B cell (primary cell): ENCODE measurements at regions not wholly inside any gene's neighbourhood (a gene's known extent, or its start where the extent isn't known, plus 50 kb on each side); places are given as distances from the start of the nearest gene placed in this dataset.

ENCODE experiments used
- ATAC-seq: fragments of 200-7000 bp; cut with Tn5 transposase; one replicate; pipeline ENCODE4 v1.10.0; 2021; ENCODE audit warnings: low read depth, mild to moderate bottlenecking, moderate number of reproducible peaks, moderate library complexity
- CTCF ChIA-PET: fragments of 350-600 bp; sonication (Branson Sonifier 250); formaldehyde crosslinking; loops from one replicate; lab custom pipeline; 2021; ENCODE audit warnings: antibody characterized with exemption, inconsistent platforms; lab: Charles Lee
- POLR2A ChIA-PET: fragments of 350-600 bp; sonication (Branson Sonifier 250); formaldehyde crosslinking; loops from one replicate; lab custom pipeline; 2021; ENCODE audit warnings: antibody characterized with exemption; lab: Charles Lee
- DNase-seq: peaks from one replicate; pipeline ENCODE4 v3.0.0; 2013
- H2AFZ ChIP-seq: 2 replicates; pipeline ENCODE4 v1.6.1; 2012; ENCODE audit warnings: mild to moderate bottlenecking, low read depth, low read length; ENCODE audit not compliant: insufficient read depth, poor library complexity, severe bottlenecking
- H3K27ac ChIP-seq, 2 donors: 1 replicate in 1 of 2; 2 replicates in 1 of 2; pipeline ENCODE4 v1.5.1; 2012 to 2013; ENCODE audit warnings: low read length in 2 of 2, mild to moderate bottlenecking in 2 of 2, moderate library complexity in 1 of 2
- H3K27me3 ChIP-seq, 4 experiments: fragments of 200-600 bp in 1 of 4; sonication (generic) in 1 of 4; replicated peaks in 1 of 4; 1 replicate in 2 of 4; 2 replicates in 2 of 4; pipeline versions ENCODE4 v1.6.1 to v1.7.0; 2013 to 2016; ENCODE audit warnings: low read length in 3 of 4, mild to moderate bottlenecking in 2 of 4, mixed read lengths in 1 of 4, moderate library complexity in 1 of 4; ENCODE audit not compliant: insufficient read depth in 4 of 4, control insufficient read depth in 3 of 4; ENCODE audit errors: control extremely low read depth in 1 of 4
- H3K36me3 ChIP-seq, 2 experiments: replicated peaks in 1 of 2; 1 replicate in 1 of 2; 2 replicates in 1 of 2; pipeline versions ENCODE4 v1.6.1 to v1.7.1; 2013; ENCODE audit warnings: low read length in 1 of 2; ENCODE audit not compliant: insufficient read depth in 2 of 2, control insufficient read depth in 1 of 2; ENCODE audit errors: control extremely low read depth in 1 of 2, extremely low read depth in 1 of 2
- H3K4me1 ChIP-seq, 2 donors: fragments of 200-600 bp in 1 of 2; sonication (generic) in 1 of 2; 1 replicate in 1 of 2; 2 replicates in 1 of 2; pipeline versions ENCODE4 v1.5.1 to v1.6.1; 2013 to 2017; ENCODE audit warnings: low read length in 2 of 2; ENCODE audit not compliant: control insufficient read depth in 2 of 2, insufficient read depth in 2 of 2
- H3K4me2 ChIP-seq: replicated peaks from 2 replicates; pipeline ENCODE3; 2012; ENCODE audit warnings: mild to moderate bottlenecking, low read depth, low read length; ENCODE audit not compliant: poor library complexity, severe bottlenecking
- H3K4me3 ChIP-seq, 5 experiments: fragments of 200-600 bp in 1 of 5; sonication (generic) in 1 of 5; 1 replicate in 3 of 5; 2 replicates in 2 of 5; pipeline versions ENCODE4 v1.5.1 to v1.7.0; 2011 to 2016; ENCODE audit warnings: low read length in 4 of 5, mild to moderate bottlenecking in 4 of 5, low read depth in 2 of 5, control low read depth in 1 of 5, moderate library complexity in 1 of 5; ENCODE audit not compliant: insufficient read depth in 1 of 5; ENCODE audit errors: control extremely low read depth in 1 of 5, extremely low read depth in 1 of 5
- H3K79me2 ChIP-seq: fragments of 200-600 bp; sonication (generic); one replicate; pipeline ENCODE4 v1.6.0; 2016; ENCODE audit warnings: low read length; ENCODE audit not compliant: control insufficient read depth, insufficient read depth
- H3K9ac ChIP-seq: fragments of 200-600 bp; sonication (generic); 2 replicates; pipeline ENCODE4 v1.6.1; 2017; ENCODE audit warnings: mild to moderate bottlenecking, low read length, moderate library complexity
- H3K9me3 ChIP-seq, 3 donors: one replicate each; pipeline versions ENCODE4 v1.6.1 to v1.7.1; 2013; ENCODE audit warnings: low read length in 2 of 3; ENCODE audit not compliant: control insufficient read depth in 2 of 3, insufficient read depth in 1 of 3; ENCODE audit errors: control extremely low read depth in 1 of 3
- H4K20me1 ChIP-seq: 2 replicates; pipeline ENCODE4 v1.6.0; 2012; ENCODE audit warnings: mild to moderate bottlenecking, low read length; ENCODE audit not compliant: insufficient read depth, control insufficient read depth, poor library complexity, severe bottlenecking
- H3K27ac Mint-ChIP-seq: one replicate; pipeline ENCODE4 v1.8.0; 2021; ENCODE audit warnings: mixed read lengths
- H3K27me3 Mint-ChIP-seq: one replicate; pipeline ENCODE4 v1.8.0; 2021; ENCODE audit warnings: mixed read lengths
- H3K4me1 Mint-ChIP-seq: one replicate; pipeline ENCODE4 v1.8.0; 2021; ENCODE audit warnings: mixed read lengths
- H3K4me3 Mint-ChIP-seq: one replicate; pipeline ENCODE4 v1.8.0; 2021; ENCODE audit warnings: mixed read lengths
- H3K9me3 Mint-ChIP-seq: one replicate; pipeline ENCODE4 v1.8.0; 2022; ENCODE audit warnings: mixed read lengths; ENCODE audit not compliant: insufficient read depth
- CTCF ChIP-seq: fragments of 200-600 bp; IDR thresholded peaks from one replicate; pipeline ENCODE4 v1.8.0; 2022; ENCODE audit warnings: antibody characterized with exemption, mild to moderate bottlenecking
- EZH2 ChIP-seq: IDR thresholded peaks from 2 replicates; pipeline ENCODE4 v1.6.1; 2012; ENCODE audit warnings: borderline replicate concordance, low read depth, mild to moderate bottlenecking, moderate library complexity, low read length; ENCODE audit not compliant: insufficient read depth, poor library complexity, severe bottlenecking
- WGBS: methylation state at CpG from one replicate; pipeline ENCODE4 v1.1.5; 2013; ENCODE audit warnings: missing lambda C conversion rate; ENCODE audit not compliant: insufficient coverage; 5-methylcytosine and 5-hydroxymethylcytosine counted together
- intact Hi-C: fragments of 100-400 bp; cut with micrococcal nuclease; formaldehyde crosslinking; loops from one replicate; pipeline ENCODE4 v1.10.0; 2022

GRCh38 chr3:6223572-6223971, 637.3 kb upstream of the GRM7 start:
- no peak for ATAC-seq
- POLR2A ChIA-PET, result no interaction called here
- CTCF ChIA-PET, result no interaction called here

More at GRCh38 chr3:6223572-6223971, 637.3 kb upstream of the GRM7 start:
- intact Hi-C loops, result no loop called here
- no peak overlapping the region for H3K9ac ChIP-seq
- no peaks in the 10 kb centered on the region for H3K27me3 ChIP-seq
- no peak overlapping the region for H3K4me3 ChIP-seq
- H3K36me3 ChIP-seq, result no peaks in the 10 kb centered on the region
- no peak overlapping the region for H3K4me2 ChIP-seq
- H3K9me3 ChIP-seq, result no peaks in the 10 kb centered on the region
- H3K27ac ChIP-seq, result no peak overlapping the region
- H3K4me3 Mint-ChIP-seq, result no peak overlapping the region
- no CpG with 5 or more reads among the region's 3 CpGs for WGBS
- H3K4me1 Mint-ChIP-seq, result peaks cover 22% of the 10 kb centered on the region
- H2AFZ ChIP-seq, result no peak overlapping the region
- H3K4me1 ChIP-seq, result peaks cover 6 to 12% of the 10 kb centered on the region in 2 donors
- no peaks in the 10 kb centered on the region for H3K27me3 Mint-ChIP-seq
- H4K20me1 ChIP-seq, result no peaks in the 10 kb centered on the region
- no peak for DNase-seq
- no peaks in the 10 kb centered on the region for H3K9me3 Mint-ChIP-seq
- H3K27ac Mint-ChIP-seq, result no peak overlapping the region
- TF ChIP-seq EZH2 (no peak), CTCF (no peak)
- no peaks in the 10 kb centered on the region for H3K79me2 ChIP-seq
